ENCODE measurements at regions not wholly inside any gene's neighbourhood (a gene's known extent, or its start where the extent isn't known, plus 50 kb on each side); places are given as distances from the start of the nearest gene placed in this dataset.
"Not testable (repeated sequence)": the region's sequence is repeated elsewhere in the genome, so short reads cannot be mapped to it uniquely, and the experiment has no call there.

DNA sequence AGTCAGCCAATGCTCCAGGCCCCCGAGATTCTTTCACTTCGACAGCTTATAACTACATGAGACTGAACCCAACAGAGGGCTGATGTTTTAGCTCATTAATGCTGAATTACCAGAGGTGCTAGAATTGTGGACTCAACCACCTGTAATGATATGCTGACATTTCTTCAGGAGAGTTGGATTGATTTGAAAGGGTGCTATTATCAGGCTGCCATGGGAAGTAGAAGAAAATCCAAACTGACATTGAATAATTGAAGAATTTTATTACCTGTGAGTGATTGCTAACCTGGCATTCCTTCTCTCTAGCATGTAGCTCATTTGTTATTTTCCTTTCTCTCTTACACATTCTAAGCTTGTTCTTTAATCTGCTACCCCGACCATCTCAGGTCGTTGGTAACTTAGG lies 488.8 kb downstream of the PID1 start:
- no peak for DNase-seq

DNA sequence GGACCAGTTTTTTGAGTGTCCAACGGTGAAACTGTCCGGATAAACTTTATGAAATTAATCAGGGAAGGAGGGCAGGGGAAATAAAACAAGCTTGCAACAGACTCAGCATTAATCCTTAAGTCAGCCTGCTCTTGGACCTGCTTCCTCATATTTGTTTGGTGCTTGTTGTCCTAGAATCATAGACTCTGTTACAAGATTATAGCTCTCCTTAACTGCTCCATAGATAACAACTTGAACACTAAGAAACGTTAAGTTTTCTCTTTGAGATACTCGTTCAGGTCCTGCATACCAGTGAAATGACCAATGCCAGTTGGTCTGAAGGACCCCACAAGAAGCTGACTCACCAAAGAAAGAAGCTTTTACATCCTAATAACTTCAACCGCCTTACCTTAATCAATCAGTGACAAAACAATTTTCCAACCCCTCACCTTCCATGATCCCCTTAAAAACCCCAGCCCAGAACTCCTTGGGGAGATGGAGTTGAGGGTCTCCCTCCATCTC lies 493.2 kb downstream of the PID1 start:
- no peak for DNase-seq

DNA sequence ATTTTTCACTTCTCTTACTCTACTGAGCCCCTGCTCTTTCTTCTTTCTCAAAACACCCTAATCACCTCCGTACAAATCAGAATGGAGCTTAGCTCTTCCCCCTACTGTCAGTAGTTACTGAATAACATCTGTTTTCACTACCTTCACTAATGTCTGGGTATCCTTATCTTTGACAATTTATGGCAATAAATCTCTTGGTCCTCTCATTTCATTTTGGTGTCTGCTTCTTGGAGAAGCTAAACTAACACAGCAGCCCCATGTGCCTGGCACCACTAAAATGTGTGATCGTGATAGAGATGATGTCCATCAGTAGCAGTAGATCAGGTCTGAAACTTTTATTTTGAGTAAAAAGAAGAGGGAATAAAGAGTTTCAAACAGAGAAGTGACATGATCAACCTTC lies 496.5 kb downstream of the PID1 start:
- no peak for DNase-seq

DNA sequence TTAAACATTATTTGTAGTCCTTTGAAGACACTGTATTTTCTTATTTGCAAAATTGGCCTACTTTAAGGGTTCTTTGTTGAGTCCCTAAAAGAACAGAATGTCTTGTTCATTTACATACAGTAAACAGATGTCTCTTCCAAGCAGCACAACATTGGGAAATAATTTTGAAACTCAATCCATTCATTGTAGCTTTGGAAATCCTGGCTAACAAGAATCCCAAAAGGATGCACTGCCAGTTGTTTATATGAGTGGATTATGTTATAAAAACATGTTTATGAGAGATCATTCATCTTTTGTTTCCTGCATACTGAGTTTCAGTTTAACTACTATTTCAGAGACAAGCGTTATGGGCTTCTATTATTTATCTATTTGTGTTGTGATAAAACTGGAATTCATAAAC lies 499.3 kb downstream of the PID1 start:
- no peak for DNase-seq

DNA sequence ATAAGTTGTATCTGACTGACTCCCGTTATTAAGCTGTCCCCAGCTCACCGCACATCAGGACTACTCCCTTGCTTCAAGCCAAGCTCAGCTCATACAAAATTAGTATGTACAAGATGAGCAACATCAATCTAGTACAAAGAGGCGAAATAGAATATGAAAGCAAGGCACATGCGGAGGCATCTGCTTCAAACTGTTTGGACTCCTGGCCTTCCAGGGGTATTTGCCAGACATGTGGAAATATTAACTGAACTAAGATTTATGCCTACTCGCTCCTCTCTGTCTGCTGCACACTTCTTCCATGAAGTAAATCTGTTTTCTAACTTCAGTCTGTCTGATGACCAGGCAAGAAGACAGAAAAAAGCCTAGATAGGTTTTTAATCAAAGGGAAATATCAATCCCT lies 499.8 kb downstream of the PID1 start:
- DNase-seq: no peak

DNA sequence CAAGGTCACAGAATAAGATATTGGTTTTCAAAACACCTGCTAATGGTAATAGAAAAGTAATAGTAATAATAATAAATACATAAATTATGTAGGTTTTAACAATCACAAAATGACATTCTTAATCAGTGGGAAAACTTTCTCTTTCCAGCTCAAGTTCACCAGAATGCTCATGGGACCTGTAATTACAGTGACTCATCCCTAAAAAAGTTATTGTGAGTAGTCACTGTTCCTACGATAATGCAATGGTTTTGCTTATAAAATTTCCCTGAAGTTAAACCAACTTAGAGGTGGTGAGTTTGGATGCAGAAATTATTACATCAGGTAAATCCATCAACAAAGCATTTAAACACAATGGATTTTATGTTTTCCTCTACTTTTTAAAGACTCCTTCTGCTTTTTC lies 502.3 kb downstream of the PID1 start:
- DNase-seq: no peak

DNA sequence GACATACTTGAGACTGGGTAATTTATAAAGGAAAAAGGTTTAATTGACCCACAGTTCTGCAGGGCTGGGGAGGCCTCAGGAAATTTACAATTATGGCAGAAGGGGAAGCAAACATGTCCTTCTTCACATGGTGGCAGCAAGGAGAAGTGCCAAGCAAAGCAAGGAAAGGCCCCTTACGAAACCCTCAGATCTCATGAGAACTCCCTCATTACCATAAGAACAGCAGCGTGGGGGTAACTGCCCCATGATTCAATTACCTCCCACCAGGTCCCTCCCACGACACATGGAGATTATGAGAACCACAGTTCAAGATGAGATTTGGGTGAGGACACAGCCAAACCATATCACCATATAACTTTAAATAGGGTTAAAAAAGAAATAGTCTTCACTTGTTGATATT lies 502.9 kb downstream of the PID1 start:
- DNase-seq: not testable (repeated sequence)

DNA sequence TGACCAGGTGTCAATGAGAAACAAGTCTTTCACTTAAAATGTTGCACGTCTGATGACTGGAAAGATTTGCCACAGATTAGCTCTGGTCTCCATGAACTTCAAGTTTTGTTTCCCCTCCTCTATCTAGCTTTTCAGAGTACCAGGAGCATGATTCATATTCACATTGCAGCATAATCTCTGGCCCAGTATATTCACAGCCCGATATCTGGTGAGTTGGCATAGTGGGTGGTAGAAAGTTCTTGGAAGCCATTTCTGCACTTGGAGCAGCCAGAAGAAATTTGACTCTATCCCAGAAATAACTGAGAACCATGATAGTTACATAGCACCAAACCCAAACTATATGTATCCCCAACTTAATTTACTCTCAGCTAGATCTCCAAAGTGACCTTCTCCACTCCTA lies 503.9 kb downstream of the PID1 start:
- no peak for DNase-seq

DNA sequence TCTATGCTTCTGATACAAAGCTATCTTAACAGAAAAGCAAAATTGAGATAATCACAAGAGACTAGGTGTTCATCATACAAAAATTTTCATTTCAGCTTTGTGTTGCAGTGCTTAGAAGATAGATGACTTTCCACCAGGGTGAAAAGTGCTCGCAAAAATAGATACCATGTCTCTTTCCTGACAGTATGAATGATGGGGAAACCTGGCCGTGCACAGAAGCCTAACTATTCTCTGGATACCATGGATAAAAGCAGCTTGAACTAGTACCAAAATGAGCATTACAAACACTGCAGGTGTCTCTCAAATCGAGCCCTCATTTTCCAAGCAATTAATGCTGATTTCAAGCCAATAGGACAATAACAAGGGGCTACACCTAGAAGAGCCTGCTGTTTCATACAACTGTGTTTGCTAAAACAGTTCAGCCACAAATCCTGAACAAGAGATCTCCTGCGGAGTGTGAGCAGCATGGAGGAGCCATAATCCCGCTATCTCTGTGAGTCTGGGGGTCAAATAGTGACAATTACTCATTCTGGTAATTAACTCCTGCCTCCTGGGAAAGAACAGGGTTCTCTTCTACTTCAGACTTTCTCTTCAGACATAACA lies 507.6 kb downstream of the PID1 start:
- peak in 2 of 3 experiments; percentile 68 to 94 for DNase-seq

DNA sequence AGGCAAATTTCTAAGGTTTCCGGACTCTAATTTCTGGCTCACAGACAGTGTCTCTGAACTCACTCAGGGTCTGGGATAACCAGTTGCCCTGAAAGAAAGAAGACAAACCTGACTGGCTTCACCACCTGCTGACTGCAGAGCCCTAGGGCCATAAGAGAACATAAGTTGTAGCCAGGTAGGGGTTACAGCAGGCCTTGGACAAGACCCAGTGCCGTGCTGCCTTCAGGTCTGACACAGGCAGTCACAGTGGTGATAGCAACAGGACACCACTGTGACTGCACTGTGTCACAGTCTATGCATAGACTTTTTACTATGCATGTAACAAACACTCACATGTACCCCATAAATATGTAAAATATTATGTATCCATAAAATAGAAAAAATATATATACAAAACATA lies 508.5 kb downstream of the PID1 start:
- peak in 2 of 3 experiments; percentile 5 to 33 for DNase-seq

DNA sequence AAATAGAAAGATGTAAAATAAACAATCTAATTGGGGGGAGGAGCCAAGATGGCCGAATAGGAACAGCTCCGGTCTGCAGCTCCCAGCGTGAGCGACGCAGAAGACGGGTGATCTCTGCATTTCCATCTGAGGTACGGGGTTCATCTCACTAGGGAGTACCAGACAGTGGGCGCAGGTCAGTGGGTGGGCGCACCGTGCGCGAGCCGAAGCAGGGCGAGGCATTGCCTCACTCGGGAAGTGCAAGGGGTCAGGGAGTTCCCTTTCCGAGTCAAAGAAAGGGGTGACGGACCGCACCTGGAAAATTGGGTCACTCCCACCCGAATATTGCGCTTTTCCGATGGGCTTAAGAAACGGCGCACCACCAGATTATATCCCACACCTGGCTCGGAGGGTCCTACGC lies 515.4 kb downstream of the PID1 start:
- not testable (repeated sequence) for DNase-seq

DNA sequence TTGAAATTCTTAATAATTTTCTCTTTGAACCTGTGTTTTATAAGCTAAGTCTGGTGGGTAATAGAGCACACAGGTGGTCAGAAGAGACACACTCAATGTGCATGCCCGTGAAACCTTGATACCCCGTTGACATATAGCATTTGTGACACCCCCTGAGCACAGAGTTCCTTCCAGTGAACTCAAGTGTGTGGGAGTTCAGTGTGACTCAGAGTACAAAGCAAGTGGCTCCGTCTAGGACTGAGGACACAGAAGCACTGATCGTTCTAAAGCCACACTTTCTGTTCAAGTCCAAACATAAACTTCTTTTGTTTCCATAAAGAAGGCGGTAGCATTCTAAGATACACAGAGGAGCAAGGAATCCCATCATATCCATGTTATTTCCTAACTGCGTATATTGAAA lies 523.6 kb downstream of the PID1 start:
- DNase-seq: no peak

DNA sequence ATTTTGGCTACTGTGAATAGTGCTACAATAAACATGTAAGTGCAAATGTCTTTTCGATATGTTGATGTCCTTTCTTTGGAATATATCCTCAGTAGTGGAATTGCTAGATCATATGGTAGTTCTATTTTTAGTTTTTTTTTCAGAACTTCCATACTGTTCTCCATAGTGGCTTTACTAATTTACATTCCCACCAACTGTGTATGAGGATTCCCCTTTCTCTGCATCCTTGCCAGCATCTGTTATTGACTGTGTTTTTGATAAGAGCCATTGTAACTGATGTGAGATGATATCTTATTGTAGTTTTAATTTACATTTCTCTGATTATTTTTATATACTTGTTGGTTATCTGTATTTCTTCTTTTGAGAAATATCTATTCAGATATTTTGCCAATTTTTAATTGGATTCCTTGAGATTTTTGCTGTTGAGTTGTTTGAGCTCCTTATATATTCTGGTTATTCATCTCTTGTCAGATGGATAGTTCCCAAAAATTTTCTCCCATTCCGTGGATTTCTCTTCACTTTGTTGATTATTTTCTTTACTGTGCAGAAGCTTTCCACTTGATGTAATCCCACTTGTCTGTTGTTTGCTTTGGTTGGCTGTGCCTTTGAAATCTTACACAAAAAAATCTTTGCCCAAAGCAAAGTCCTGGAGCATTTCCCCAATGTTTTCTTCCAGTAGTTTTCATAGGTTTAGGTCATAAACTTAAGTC lies 532.3 kb downstream of the PID1 start:
- no peak for DNase-seq

DNA sequence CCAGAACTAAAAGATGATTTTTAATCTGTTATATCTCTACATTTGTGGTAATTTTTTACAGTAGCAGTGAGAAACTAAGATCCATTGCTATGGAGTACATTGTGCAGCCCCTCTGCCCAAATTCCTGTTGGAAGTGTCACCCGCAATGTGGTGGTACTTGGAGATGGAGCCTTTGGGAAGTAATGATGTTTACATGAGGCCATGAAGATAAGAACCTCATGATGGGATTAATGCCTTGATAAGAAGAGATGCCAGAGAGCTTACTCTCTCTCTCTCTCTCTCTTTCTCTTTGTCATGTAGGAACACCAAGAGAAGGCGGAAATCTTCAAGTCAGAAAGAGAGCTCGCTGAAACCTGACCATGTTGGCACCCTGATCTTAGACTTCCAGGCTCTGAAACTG lies 535.4 kb downstream of the PID1 start:
- DNase-seq: no peak

DNA sequence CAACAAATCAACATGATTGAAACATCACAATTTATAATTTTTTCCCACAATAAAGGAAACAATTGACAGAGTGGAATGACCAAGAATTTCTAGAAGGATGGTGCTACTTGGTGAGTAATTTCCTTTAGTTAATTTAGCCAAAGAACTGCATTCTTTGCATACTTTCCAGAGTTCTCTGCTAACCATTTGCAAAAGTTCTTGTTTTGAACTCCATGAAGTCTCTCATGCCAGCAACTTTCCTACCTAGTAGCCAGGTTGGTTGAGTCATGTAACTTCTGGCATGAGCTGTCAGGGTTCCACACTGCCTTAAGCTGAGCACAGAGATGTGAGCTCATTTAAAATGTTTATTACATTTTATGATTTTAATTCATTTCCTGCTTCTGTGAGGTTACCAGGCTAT lies 539.6 kb downstream of the PID1 start:
- no peak for DNase-seq

DNA sequence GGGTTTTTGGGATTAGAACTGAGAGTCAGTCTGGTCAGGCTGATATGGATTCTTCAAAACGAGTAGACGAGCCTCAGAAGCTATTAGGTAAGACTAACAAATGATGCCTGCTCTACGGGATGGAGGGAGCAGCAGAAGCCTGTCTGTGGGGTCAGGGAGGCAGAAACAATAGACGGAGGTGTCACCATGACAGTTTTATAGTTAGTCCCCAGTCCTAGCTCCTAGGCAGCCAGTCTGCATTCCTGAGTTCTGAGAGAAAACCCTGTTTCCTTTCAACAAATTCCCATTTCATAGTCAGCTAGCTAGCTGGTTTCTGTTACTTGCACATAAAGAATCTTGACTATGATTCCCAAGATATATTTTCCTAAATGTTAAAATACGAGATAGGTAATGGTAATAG lies 542.1 kb downstream of the PID1 start:
- no peak for DNase-seq

DNA sequence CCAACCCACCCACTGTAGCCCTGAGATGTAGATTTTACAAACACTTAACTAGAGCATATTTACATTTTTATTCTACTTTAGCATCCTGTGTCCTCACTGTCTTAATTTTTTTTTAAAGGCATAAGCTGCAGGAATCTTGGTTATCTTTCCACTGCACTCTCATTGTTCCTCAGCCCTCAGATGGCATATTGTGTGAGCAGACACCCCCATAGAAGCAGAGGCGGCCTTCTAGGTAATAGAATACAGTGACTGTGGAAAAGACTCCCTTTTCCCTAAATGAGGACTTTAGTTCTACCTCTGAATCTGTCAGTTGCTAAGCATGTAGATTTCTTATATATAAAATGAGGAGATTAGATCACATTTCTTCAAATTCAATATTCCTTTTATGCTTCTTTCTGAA lies 543.5 kb upstream of the SPHKAP start:
- DNase-seq: no peak

DNA sequence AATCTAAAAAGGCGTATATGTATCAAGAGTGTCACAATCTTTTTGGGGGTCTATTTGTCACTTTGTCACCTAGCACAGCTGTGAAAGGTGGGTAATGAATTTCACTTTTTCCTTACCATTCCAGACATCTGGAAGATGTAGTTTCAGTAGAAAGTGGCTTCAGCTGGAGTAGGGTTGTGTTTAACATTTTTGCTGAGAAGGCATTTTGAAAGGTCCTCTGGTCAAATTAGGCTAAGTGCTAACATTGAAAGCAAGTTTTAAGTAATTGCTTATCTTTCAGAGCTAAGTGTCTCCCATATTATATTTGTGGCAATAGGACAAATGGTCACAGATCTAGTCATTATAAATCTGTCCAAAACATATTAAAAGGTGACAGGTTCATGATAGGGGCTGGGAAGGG lies 542.1 kb upstream of the SPHKAP start:
- no peak for DNase-seq

DNA sequence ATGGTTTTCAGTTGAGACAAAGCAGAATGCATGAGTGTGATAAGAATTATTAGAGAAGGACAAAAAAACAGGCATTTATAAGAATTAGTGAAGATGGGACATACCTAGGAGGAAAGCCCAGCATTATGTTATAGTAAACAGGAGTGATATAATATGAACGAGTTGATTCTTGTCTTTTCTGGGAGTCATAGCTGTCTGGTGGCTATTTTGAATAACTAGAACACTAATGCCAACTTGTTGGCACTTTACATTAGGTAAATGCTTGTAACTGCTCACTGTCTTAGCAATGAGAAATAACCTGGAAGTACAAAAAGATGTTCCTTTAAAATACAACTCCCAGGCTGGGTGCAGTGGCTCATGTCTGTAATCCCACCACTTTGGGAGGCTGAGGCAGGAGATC lies 540.8 kb upstream of the SPHKAP start:
- DNase-seq: no peak

DNA sequence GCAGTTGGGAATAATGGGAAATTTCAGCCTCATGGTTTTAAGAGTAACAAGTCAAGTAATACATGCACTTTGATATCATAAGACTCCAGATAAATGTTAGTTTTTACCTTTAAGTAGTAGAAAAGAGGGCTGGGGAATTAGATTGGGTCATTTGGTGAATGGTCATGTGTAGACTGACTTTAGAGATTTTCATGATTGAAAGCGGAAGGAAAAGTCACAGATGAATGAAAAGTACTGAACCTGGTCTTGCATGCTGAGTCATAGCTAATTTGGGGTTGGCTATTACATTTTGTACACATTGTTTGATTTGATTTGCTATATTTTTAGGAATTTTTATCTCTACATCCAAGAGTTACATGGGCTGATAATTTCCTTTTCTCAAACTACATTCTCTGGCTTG lies 539.4 kb upstream of the SPHKAP start:
- DNase-seq: no peak

DNA sequence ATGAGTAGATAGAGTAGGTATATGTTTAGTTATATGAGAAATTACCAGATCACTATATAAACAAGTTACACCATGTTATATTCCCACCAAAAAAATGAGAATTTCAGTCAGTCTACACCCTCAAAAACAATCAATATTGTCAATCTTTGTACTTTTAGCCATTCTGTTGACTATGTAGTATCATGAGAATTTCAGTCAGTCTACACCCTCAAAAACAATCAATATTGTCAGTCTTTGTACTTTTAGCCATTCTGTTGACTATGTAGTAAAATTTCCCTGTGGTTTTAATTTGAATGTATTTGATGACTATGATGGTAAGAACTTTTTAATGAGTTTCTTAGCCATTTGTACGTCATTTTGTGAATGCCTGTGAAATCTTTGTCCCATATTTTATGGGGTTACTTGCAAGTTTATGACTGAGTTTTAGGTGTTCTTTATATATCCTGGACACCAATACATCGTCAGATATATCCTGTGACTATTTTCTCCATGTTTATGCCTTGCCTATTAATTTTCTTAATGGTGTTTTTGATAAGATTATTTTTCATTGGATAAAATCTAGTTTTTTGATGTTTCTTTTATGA lies 528.4 kb upstream of the SPHKAP start:
- DNase-seq: no peak

DNA sequence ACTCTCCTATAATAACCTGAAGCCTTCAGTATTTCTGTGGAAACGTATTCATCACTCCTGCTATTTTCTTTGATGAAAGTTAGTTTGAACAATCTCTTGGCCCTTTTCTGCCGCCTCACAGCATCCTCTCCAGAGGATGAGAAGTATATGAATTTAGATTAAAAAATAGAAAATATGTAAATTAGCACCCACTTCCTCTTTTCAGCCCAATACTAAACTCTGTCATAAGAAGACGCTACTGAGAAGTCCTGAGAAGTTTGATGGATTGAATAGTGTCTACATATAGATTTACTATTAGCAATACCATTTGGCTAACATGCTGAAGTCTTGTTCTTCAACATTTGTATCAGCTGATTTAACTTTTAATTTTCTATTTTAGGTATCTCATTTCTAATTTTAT lies 526.4 kb upstream of the SPHKAP start:
- DNase-seq: no peak

DNA sequence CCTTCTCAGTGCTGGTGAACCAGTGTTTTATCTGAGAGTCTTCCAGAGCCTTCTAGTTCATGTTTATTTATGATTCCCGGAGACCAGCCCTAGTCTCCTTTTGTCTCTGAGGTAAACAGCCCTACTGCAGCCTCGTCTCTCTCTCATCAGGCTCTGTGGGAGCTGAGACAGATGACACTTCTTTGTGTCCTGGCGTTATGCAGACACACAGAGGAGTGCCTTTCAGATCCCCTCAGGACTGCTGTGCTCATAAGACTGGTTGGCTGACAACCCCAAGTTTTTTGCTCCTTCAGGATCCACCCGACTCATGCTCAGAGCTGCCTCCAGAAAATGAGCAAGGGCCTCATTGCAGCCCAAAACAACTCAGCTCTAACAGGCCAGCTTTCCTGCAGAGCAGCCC lies 523.8 kb upstream of the SPHKAP start:
- DNase-seq: peak in 1 of 3 experiments; percentile 4

DNA sequence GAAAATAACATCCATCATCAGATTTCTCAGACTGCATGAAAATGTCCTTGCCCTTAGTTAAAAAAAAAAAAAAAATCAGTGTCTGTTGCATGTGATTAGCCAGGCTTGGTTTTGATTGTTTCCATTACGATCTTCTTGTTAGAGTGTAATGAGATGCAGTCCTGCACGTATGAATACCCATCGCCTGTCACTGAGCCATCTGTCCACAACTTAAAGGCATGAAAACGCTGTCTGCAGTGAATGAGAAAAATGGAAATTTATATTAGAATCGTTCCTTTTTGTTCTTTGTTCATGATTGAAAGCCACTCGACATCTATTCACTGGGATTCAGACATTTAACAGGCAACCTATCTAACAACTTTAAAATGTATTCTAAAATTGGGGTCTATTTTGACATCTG lies 521.7 kb upstream of the SPHKAP start:
- no peak for DNase-seq

DNA sequence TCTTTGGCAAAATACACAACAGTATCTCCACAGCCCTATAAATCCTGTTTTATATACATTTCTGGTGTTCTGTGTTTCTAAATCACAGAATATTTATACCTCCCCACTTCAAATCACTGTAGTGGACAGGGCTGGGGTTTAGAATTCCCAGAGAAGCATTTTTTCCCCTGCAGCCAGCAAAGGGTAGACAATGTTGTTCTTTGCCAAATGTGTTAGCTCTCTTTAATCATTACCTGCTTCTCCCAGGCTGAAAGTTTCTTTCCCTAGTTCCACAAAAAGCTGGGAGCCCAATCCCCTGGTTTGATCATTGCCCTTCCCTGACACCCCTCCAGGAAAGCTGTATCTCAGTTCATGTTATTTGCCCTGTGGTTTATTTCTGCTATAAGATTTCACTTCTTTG lies 520.0 kb upstream of the SPHKAP start:
- no peak for DNase-seq

Data from NCI-H1417 (cell line).